ENCODE measurements at regions not wholly inside any gene's neighbourhood (a gene's known extent, or its start where the extent isn't known, plus 50 kb on each side); places are given as distances from the start of the nearest gene placed in this dataset.

GRCh38 chr22:49296561-49296960 lies 531.1 kb downstream of the BRD1 start:
- Histone ChIP-seq H3K27ac (no peak overlapping the region), H3K4me3 (no peak overlapping the region)
- peak; percentile 38 for DNase-seq (ENCODE audit: low spot score)
- TF ChIP-seq CTCF (IDR thresholded peaks at IDR 0.05): no peak

GRCh38 chr22:49295851-49296560 lies 531.7 kb downstream of the BRD1 start:
- Histone ChIP-seq H3K27ac (no peak overlapping the region), H3K4me3 (no peak overlapping the region)
- peak; percentile 61 for DNase-seq (ENCODE audit: low spot score)
- no peak for TF ChIP-seq CTCF (IDR thresholded peaks at IDR 0.05)

GRCh38 chr22:49295465-49295743 lies 532.3 kb downstream of the BRD1 start:
- no peak for TF ChIP-seq CTCF (IDR thresholded peaks at IDR 0.05)
- peak; percentile 40 for DNase-seq (ENCODE audit: low spot score)
- no peak overlapping the region for H3K27ac ChIP-seq
- no peak overlapping the region for H3K4me3 ChIP-seq

GRCh38 chr22:49294656-49295464 lies 532.8 kb downstream of the BRD1 start:
- Histone ChIP-seq H3K4me3 (no peak overlapping the region), H3K27ac (no peak overlapping the region)
- DNase-seq (ENCODE audit: low spot score): peak; percentile 50
- no peak for TF ChIP-seq CTCF (IDR thresholded peaks at IDR 0.05)

- peak; percentile 33 for DNase-seq (ENCODE audit: low spot score)
- no peak for TF ChIP-seq CTCF (IDR thresholded peaks at IDR 0.05)
- no peak overlapping the region for H3K4me3 ChIP-seq
- H3K27ac ChIP-seq: no peak overlapping the region
Measured at GRCh38 chr22:49292909-49293308, 534.8 kb downstream of the BRD1 start.

GRCh38 chr22:49291781-49292180 lies 535.9 kb downstream of the BRD1 start:
- no peak overlapping the region for H3K27ac ChIP-seq
- H3K4me3 ChIP-seq: no peak overlapping the region
- no peak for TF ChIP-seq CTCF (IDR thresholded peaks at IDR 0.05)
- DNase-seq (ENCODE audit: low spot score): peak; percentile 41

GRCh38 chr22:49291169-49291568 lies 536.5 kb downstream of the BRD1 start:
- TF ChIP-seq CTCF (IDR thresholded peaks at IDR 0.05): no peak
- no peak for DNase-seq (ENCODE audit: low spot score)
- Histone ChIP-seq H3K4me3 (no peak overlapping the region), H3K27ac (no peak overlapping the region)
